Astrocyte of the spinal cord (primary cell): ENCODE measurements at regions not wholly inside any gene's neighbourhood (a gene's known extent, or its start where the extent isn't known, plus 50 kb on each side); places are given as distances from the start of the nearest gene placed in this dataset.
A peak's percentile ranks its signal among the peaks of the same experiment; 100 is the strongest.

Source experiments
- DNase-seq: peaks from one replicate; pipeline ENCODE4 v3.0.0; 2011; ENCODE audit warnings: low read depth, low spot score
- H3K4me3 ChIP-seq: 2 replicates; pipeline ENCODE4 v1.5.1; 2011; ENCODE audit warnings: low read depth, mild to moderate bottlenecking, low read length, moderate library complexity
- CTCF ChIP-seq: IDR thresholded peaks from 2 replicates; pipeline ENCODE4 v1.5.1; 2012; ENCODE audit warnings: low read depth, mild to moderate bottlenecking, low read length, inconsistent platforms
- in situ Hi-C: cut with HindIII; loops from 2 replicates; pipeline ENCODE4 v1.10.0; 2017; ENCODE audit warnings: low sequenced_read_pairs

GRCh38 chr6:16948396-16948795 is 153.5 kb upstream of the STMND1 start:
- DNase-seq = peak; percentile 23
- in situ Hi-C loops = no loop called here
- H3K4me3 ChIP-seq = no peak overlapping the region
- TF ChIP-seq CTCF = no peak

- no peak overlapping the region for H3K4me3 ChIP-seq
- peak; percentile 94 for DNase-seq
- in situ Hi-C loops = no loop called here
- no peak for TF ChIP-seq CTCF
Observed at GRCh38 chr6:16947375-16948015, 154.4 kb upstream of the STMND1 start.

- H3K4me3 ChIP-seq = no peak overlapping the region
- in situ Hi-C loops = no loop called here
- DNase-seq = no peak
- TF ChIP-seq CTCF = no peak
Observed at GRCh38 chr6:16944596-16944995, 157.3 kb upstream of the STMND1 start.

- no peak overlapping the region for H3K4me3 ChIP-seq
- in situ Hi-C loops = no loop called here
- no peak for DNase-seq
- TF ChIP-seq CTCF = no peak
Observed at GRCh38 chr6:16939839-16940238, 162.0 kb upstream of the STMND1 start.

GRCh38 chr6:16939351-16939750 is 162.5 kb upstream of the STMND1 start:
- H3K4me3 ChIP-seq = no peak overlapping the region
- TF ChIP-seq CTCF = no peak
- no peak for DNase-seq
- in situ Hi-C loops = no loop called here

GRCh38 chr6:16936893-16937292 is 165.0 kb upstream of the STMND1 start:
- TF ChIP-seq CTCF = no peak
- DNase-seq = no peak
- H3K4me3 ChIP-seq = no peak overlapping the region
- in situ Hi-C loops = no loop called here
